GM23338 (cell line): ENCODE measurements at regions not wholly inside any gene's neighbourhood (a gene's known extent, or its start where the extent isn't known, plus 50 kb on each side); places are given as distances from the start of the nearest gene placed in this dataset.

Source experiments
- ATAC-seq: fragments of 200-7000 bp; cut with Tn5 transposase; 3 replicates; pipeline ENCODE4 v1.9.1; 2020
- DNase-seq: peaks from one replicate; pipeline ENCODE4 v3.0.0-alpha.2; 2015; ENCODE audit warnings: low spot score
- H2AFZ ChIP-seq: fragments of 200-600 bp; sonication (generic); 2 replicates; pipeline ENCODE4 v1.8.0; 2016; ENCODE audit warnings: antibody characterized with exemption, mild to moderate bottlenecking, moderate library complexity
- H3F3A ChIP-seq: fragments of 200-600 bp; sonication (generic); replicated peaks from 2 replicates; pipeline ENCODE4 v1.8.0; 2017; ENCODE audit warnings: antibody characterized with exemption, mixed run types, low read depth
- H3K27ac ChIP-seq: fragments of 200-600 bp; sonication (generic); 2 replicates; pipeline ENCODE4 v1.6.1; 2016; ENCODE audit warnings: low read depth
- H3K27me3 ChIP-seq: fragments of 200-600 bp; sonication (generic); 2 replicates; pipeline ENCODE4 v1.8.0; 2016; ENCODE audit warnings: mild to moderate bottlenecking, mixed run types, moderate library complexity; ENCODE audit not compliant: insufficient read depth
- H3K36me3 ChIP-seq: fragments of 200-600 bp; sonication (generic); 2 replicates; pipeline ENCODE4 v1.8.0; 2016; ENCODE audit warnings: mild to moderate bottlenecking; ENCODE audit not compliant: insufficient read depth
- H3K4me1 ChIP-seq: fragments of 200-600 bp; sonication (generic); 2 replicates; pipeline ENCODE4 v1.8.0; 2016; ENCODE audit warnings: mild to moderate bottlenecking, moderate library complexity; ENCODE audit not compliant: insufficient read depth
- H3K4me2 ChIP-seq: fragments of 200-600 bp; sonication (generic); 2 replicates; pipeline ENCODE4 v1.7.1; 2017; ENCODE audit warnings: mixed run types
- H3K4me3 ChIP-seq: fragments of 200-600 bp; sonication (generic); 2 replicates; pipeline ENCODE4 v1.6.1; 2016; ENCODE audit warnings: mixed run types
- H3K79me2 ChIP-seq: fragments of 200-600 bp; sonication (generic); replicated peaks from 2 replicates; pipeline ENCODE4 v1.8.0; 2017; ENCODE audit warnings: mild to moderate bottlenecking; ENCODE audit not compliant: insufficient read depth
- H3K9me2 ChIP-seq: fragments of 200-600 bp; sonication (generic); 2 replicates; pipeline ENCODE4 v1.8.0; 2017; ENCODE audit not compliant: insufficient read depth
- H4K20me1 ChIP-seq: fragments of 200-600 bp; sonication (generic); replicated peaks from 2 replicates; pipeline ENCODE4 v1.8.0; 2017; ENCODE audit warnings: mild to moderate bottlenecking; ENCODE audit not compliant: insufficient read depth
- H3K27ac Mint-ChIP-seq: 2 replicates; pipeline ENCODE4 v1.8.0; 2020; ENCODE audit warnings: inconsistent platforms, mild to moderate bottlenecking, moderate library complexity, mixed read lengths
- H3K27me3 Mint-ChIP-seq: 3 replicates; pipeline ENCODE4 v1.8.0; 2022; ENCODE audit warnings: low read depth, mild to moderate bottlenecking, moderate library complexity, mixed read lengths, inconsistent platforms; ENCODE audit not compliant: insufficient read depth, poor library complexity
- H3K36me3 Mint-ChIP-seq: 3 replicates; pipeline ENCODE4 v1.8.0; 2021; ENCODE audit warnings: low read depth, mild to moderate bottlenecking, inconsistent platforms, moderate library complexity, mixed read lengths
- H3K4me1 Mint-ChIP-seq: 3 replicates; pipeline ENCODE4 v1.8.0; 2020; ENCODE audit warnings: mild to moderate bottlenecking, inconsistent platforms, mixed read lengths
- H3K4me3 Mint-ChIP-seq: 3 replicates; pipeline ENCODE4 v1.8.0; 2021; ENCODE audit warnings: moderate library complexity, mild to moderate bottlenecking, inconsistent platforms, mixed read lengths
- H3K9me3 Mint-ChIP-seq: 3 replicates; pipeline ENCODE4 v1.8.0; 2020; ENCODE audit warnings: moderate library complexity, mild to moderate bottlenecking, inconsistent platforms, mixed read lengths
- EZH2phosphoT487 ChIP-seq: fragments of 200-600 bp; sonication (generic); IDR thresholded peaks from one replicate; pipeline ENCODE4 v1.8.1; 2018; ENCODE audit warnings: antibody characterized with exemption; ENCODE audit not compliant: unreplicated experiment
- POLR2AphosphoS5 ChIP-seq: IDR thresholded peaks from 2 replicates; pipeline ENCODE4 v1.6.1; 2016; ENCODE audit warnings: antibody characterized with exemption, low read depth
- REST ChIP-seq: IDR thresholded peaks from one replicate; pipeline ENCODE4 v1.6.1; 2018; ENCODE audit warnings: antibody characterized with exemption; ENCODE audit not compliant: unreplicated experiment
- STAT1 ChIP-seq: IDR thresholded peaks from one replicate; pipeline ENCODE4 v1.6.1; 2016; ENCODE audit warnings: antibody characterized with exemption; ENCODE audit not compliant: unreplicated experiment
- ZNF331 ChIP-seq: fragments of 250-450 bp; sonication (Bioruptor Pico); IDR thresholded peaks from 2 replicates; pipeline ENCODE4 v1.5.0; 2020; ENCODE audit warnings: low read depth, mild to moderate bottlenecking, moderate library complexity
- ZNF462 ChIP-seq: fragments of 250-450 bp; sonication (Bioruptor Pico); IDR thresholded peaks from 2 replicates; pipeline ENCODE4 v1.5.0; 2020; ENCODE audit warnings: mild to moderate bottlenecking, moderate library complexity
- TF ChIP-seq, protein P1 (sequence below): IDR thresholded peaks from 2 replicates; pipeline ENCODE4 v1.6.1; 2016; ENCODE audit warnings: antibody characterized with exemption
- TF ChIP-seq, protein P2 (sequence below), 2 experiments: fragments of 200-600 bp in 1 of 2; sonication (generic) in 1 of 2; conservative IDR thresholded peaks; 2 replicates each; pipeline versions ENCODE4 v1.5.1 to v1.6.1; 2016 to 2017; ENCODE audit warnings: antibody characterized with exemption in 2 of 2, low read depth in 2 of 2, mild to moderate bottlenecking in 2 of 2, moderate library complexity in 1 of 2

- no peaks in the 10 kb centered on the region for H3K4me1 ChIP-seq
- H3K4me2 ChIP-seq, result no peak overlapping the region
- H3K4me3 Mint-ChIP-seq, result no peak overlapping the region
- no peaks in the 10 kb centered on the region for H3K27me3 ChIP-seq
- ATAC-seq (no peak), DNase-seq (no peak)
- H4K20me1 ChIP-seq, result no peaks in the 10 kb centered on the region
- no peaks in the 10 kb centered on the region for H3K27me3 Mint-ChIP-seq
- H3K27ac Mint-ChIP-seq, result no peak overlapping the region
- H3K4me3 ChIP-seq, result no peak overlapping the region
- no peaks in the 10 kb centered on the region for H3F3A ChIP-seq
- no peaks in the 10 kb centered on the region for H3K36me3 Mint-ChIP-seq
- H2AFZ ChIP-seq, result no peak overlapping the region
- no peaks in the 10 kb centered on the region for H3K9me2 ChIP-seq
- H3K79me2 ChIP-seq, result no peaks in the 10 kb centered on the region
- H3K36me3 ChIP-seq, result no peaks in the 10 kb centered on the region
- peaks cover 2% of the 10 kb centered on the region for H3K4me1 Mint-ChIP-seq
- H3K9me3 Mint-ChIP-seq, result peaks cover 10% of the 10 kb centered on the region
- no peak overlapping the region for H3K27ac ChIP-seq
- TF ChIP-seq EZH2phosphoT487 (no peak), ZNF462 (CRISPR knock-in tag) (no peak), POLR2AphosphoS5 (no peak), STAT1 (no peak), REST (no peak), ZNF331 (CRISPR knock-in tag) (no peak)
- TF ChIP-seq, protein P1, sequence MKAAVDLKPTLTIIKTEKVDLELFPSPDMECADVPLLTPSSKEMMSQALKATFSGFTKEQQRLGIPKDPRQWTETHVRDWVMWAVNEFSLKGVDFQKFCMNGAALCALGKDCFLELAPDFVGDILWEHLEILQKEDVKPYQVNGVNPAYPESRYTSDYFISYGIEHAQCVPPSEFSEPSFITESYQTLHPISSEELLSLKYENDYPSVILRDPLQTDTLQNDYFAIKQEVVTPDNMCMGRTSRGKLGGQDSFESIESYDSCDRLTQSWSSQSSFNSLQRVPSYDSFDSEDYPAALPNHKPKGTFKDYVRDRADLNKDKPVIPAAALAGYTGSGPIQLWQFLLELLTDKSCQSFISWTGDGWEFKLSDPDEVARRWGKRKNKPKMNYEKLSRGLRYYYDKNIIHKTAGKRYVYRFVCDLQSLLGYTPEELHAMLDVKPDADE, result no peak
- TF ChIP-seq, protein P2, sequence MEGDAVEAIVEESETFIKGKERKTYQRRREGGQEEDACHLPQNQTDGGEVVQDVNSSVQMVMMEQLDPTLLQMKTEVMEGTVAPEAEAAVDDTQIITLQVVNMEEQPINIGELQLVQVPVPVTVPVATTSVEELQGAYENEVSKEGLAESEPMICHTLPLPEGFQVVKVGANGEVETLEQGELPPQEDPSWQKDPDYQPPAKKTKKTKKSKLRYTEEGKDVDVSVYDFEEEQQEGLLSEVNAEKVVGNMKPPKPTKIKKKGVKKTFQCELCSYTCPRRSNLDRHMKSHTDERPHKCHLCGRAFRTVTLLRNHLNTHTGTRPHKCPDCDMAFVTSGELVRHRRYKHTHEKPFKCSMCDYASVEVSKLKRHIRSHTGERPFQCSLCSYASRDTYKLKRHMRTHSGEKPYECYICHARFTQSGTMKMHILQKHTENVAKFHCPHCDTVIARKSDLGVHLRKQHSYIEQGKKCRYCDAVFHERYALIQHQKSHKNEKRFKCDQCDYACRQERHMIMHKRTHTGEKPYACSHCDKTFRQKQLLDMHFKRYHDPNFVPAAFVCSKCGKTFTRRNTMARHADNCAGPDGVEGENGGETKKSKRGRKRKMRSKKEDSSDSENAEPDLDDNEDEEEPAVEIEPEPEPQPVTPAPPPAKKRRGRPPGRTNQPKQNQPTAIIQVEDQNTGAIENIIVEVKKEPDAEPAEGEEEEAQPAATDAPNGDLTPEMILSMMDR (conservative IDR thresholded peaks at IDR 0.05; ENCODE audit: low read depth in 2 of 2), result no peak
Measured at GRCh38 chr11:112617977-112618826, 343.0 kb upstream of the NCAM1 start.
